ENCODE measurements at regions not wholly inside any gene's neighbourhood (a gene's known extent, or its start where the extent isn't known, plus 50 kb on each side); places are given as distances from the start of the nearest gene placed in this dataset.
"Not testable (repeated sequence)": the region's sequence is repeated elsewhere in the genome, so short reads cannot be mapped to it uniquely, and the experiment has no call there.

DNA sequence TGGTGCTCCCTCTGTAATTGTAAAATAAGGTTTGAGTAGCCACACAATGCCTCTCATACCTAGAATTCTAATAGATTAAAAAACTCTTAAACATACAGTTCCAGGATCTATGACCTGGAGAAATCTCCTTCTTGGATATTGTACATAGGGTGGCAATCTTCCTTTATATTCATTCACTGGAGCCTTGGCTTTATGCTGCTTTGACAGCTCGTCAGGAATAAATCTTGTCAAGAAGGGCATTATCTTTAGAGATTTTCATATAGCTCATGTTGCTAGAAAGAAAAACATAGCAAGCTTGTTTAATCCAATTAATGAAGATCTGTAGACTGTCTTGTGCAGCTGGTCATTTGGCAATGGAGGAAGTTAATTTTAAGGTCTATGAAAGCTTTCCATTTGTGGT, 131.1 kb downstream of the PYDC2 start:
- TF ChIP-seq, protein P1, sequence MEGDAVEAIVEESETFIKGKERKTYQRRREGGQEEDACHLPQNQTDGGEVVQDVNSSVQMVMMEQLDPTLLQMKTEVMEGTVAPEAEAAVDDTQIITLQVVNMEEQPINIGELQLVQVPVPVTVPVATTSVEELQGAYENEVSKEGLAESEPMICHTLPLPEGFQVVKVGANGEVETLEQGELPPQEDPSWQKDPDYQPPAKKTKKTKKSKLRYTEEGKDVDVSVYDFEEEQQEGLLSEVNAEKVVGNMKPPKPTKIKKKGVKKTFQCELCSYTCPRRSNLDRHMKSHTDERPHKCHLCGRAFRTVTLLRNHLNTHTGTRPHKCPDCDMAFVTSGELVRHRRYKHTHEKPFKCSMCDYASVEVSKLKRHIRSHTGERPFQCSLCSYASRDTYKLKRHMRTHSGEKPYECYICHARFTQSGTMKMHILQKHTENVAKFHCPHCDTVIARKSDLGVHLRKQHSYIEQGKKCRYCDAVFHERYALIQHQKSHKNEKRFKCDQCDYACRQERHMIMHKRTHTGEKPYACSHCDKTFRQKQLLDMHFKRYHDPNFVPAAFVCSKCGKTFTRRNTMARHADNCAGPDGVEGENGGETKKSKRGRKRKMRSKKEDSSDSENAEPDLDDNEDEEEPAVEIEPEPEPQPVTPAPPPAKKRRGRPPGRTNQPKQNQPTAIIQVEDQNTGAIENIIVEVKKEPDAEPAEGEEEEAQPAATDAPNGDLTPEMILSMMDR (IDR thresholded peaks at IDR 0.05; ENCODE audit: insufficient read depth, low read depth, low read length): no peak
- DNase-seq (ENCODE audit: low read depth): no peak
- H3K4me3 ChIP-seq (ENCODE audit: low read depth, low read length): no peak overlapping the region

DNA sequence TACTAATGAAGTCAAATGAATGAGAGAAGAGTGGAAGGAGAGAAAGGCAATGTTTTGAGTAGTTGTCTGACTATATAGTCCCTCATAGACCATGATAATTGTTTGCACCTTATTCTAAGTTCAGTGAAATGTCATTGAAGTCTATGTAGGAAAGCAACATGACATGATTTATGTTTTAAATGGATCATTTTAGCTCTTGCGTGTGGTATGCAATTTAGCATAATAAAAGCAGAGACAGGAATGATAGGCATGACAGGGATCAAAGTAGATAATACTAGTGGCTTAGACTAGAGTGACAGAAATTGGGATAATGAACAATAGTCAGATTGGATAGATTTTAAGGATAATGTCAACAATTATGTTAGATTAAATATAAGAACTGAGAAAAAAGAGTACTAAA, 132.5 kb downstream of the PYDC2 start:
- no peak overlapping the region for H3K4me3 ChIP-seq (ENCODE audit: low read depth, low read length)
- no peak for DNase-seq (ENCODE audit: low read depth)

DNA sequence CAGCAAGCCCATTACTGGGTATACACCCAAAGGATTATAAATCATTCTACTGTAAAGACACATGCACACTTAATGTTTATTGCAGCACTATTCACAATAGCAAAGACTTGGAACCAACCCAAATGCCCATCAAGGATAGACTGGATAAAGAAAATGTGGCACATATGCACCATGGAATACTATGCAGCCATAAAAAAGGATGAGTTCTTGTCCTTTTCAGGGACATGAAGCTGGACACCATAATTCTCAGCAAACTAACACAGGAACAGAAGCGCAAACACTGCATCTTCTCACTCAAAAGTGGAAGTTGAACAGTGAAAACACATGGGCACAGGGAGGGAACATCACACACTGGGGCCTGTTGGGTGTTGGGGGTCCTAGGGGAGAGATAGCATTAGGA, 154.5 kb downstream of the PYDC2 start:
- DNase-seq (ENCODE audit: low read depth): not testable (repeated sequence)

More for the DNA sequence above, 132.5 kb downstream of the PYDC2 start:
- TF ChIP-seq, protein P1 (IDR thresholded peaks at IDR 0.05; ENCODE audit: insufficient read depth, low read depth, low read length): no peak

DNA sequence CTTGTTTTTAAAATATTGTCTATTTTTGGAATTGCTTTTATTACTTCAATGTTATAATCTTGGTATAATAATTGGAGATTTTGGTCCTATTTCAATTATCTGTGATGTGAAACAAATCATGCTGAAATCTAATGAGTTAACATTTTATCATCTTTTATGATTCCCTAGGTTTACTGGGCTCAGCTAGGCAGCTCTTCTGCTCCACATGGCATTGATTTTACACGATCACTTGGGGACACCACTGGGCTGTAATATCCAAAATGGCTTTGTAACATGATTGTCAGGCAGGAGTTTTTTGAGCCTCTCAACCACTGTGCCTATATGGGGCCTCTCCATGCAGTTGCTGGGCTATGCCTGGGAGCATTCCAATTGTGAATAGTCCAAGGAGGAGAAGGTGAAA, 163.3 kb downstream of the PYDC2 start:
- TF ChIP-seq, protein P1 (IDR thresholded peaks at IDR 0.05; ENCODE audit: insufficient read depth, low read depth, low read length): no peak
- DNase-seq (ENCODE audit: low read depth): no peak
- H3K4me3 ChIP-seq (ENCODE audit: low read depth, low read length): no peak overlapping the region

More for the DNA sequence above, 154.5 kb downstream of the PYDC2 start:
- not testable (repeated sequence) for H3K4me3 ChIP-seq (ENCODE audit: low read depth, low read length)

DNA sequence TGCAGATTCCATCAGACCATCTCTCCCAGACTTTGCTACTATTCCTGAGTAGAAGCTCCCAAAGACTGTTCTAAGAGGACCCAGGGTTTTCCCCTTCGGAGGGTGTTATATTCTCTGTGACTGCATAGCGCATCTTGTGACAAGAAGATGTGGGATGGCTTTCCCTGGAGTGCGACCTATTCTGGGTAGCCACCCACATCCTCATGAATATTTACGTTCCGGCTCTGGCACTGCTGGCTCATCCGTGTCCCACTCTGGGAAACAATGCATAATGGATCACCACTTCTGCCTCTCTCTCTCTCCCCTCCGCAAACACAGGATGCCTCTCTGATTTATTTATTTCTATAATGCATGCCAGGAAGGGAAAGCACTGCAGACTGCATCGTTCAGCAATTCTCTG, 166.1 kb downstream of the PYDC2 start:
- DNase-seq (ENCODE audit: low read depth): no peak
- H3K4me3 ChIP-seq (ENCODE audit: low read depth, low read length): no peak overlapping the region
- TF ChIP-seq, protein P1 (IDR thresholded peaks at IDR 0.05; ENCODE audit: insufficient read depth, low read depth, low read length): no peak

DNA sequence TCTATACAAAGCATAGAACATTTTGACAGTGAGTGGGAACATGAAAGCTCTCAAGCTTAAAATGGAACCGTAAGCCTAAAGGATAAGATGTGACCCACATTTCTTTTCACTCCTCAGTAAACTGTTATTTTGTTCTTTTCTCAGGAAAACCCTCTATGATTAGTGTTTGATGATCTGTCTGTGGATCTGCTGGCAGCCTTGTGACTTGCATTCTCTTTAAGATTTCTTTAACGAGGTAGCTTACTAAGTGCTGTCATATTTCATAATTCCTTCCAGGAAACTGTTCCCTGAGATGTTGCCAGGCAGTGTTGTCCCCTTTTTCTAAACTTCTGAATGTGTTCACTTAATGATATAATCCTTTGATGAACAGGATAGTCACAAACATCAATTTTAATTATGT, 167.6 kb downstream of the PYDC2 start:
- TF ChIP-seq, protein P1 (IDR thresholded peaks at IDR 0.05; ENCODE audit: insufficient read depth, low read depth, low read length): no peak
- DNase-seq (ENCODE audit: low read depth): no peak
- H3K4me3 ChIP-seq (ENCODE audit: low read depth, low read length): no peak overlapping the region

DNA sequence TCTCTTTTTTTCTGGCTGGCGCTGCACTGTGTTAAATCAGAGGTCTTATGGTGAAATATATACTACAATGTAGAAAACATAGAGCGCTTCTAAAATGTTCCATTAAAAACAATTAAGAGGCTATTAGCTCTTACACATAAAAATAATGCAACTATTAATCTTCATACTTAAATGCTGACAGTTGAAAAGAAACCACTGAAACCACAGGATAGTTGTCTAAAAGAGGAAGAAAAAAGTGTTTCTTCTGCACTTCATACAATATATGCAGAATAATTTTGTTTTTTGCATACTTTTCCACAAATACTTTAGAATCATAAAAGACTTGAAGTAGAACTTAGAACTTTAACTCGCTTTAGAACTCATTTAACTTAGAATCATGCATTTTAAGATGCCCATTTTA, 170.5 kb downstream of the PYDC2 start:
- no peak overlapping the region for H3K4me3 ChIP-seq (ENCODE audit: low read depth, low read length)
- TF ChIP-seq, protein P1 (IDR thresholded peaks at IDR 0.05; ENCODE audit: insufficient read depth, low read depth, low read length): no peak
- no peak for DNase-seq (ENCODE audit: low read depth)
